ENCODE measurements at regions not wholly inside any gene's neighbourhood (a gene's known extent, or its start where the extent isn't known, plus 50 kb on each side); places are given as distances from the start of the nearest gene placed in this dataset.

DNA sequence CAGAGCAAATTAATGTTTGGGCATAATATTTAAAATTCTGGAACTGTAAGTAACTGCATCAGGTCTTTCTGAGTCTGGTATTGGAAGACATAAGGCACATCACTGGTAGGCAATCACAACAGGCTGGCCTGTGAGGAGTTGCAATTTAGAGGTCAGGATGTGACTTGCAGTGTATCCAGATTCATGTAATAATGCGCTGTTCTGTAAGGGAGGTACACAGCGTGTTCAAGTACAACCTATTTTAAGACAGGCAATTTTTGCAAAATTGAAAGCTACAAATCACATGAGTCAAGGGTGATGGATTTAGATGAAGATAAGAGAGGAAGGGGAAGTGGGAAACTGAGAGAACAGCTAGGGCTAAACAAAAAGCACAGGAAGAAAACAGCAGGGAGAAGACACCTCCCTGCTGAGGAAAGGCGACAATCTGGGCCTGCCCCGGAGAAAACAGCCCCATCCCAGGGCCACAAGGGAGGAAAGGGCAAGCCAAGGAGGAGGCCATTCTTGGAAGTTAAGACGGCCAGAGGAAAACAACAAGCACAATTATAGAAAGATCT, 138.1 kb downstream of the LACC1 start:
- DNase-seq (ENCODE audit: low read depth, low spot score): no peak
- in situ Hi-C loops (cut with HindIII; ENCODE audit: low sequenced_read_pairs): no loop called here
- no peak overlapping the region for H3K4me3 ChIP-seq (ENCODE audit: low read depth, low read length)
- TF ChIP-seq CTCF (IDR thresholded peaks at IDR 0.05; ENCODE audit: low read depth, low read length): no peak

GRCh38 chr13:44019651-44020050, 139.9 kb downstream of the LACC1 start:
- no peak for TF ChIP-seq CTCF (IDR thresholded peaks at IDR 0.05; ENCODE audit: low read depth, low read length)
- H3K4me3 ChIP-seq (ENCODE audit: low read depth, low read length): no peak overlapping the region
- in situ Hi-C loops (cut with HindIII; ENCODE audit: low sequenced_read_pairs): no loop called here
- no peak for DNase-seq (ENCODE audit: low read depth, low spot score)

DNA sequence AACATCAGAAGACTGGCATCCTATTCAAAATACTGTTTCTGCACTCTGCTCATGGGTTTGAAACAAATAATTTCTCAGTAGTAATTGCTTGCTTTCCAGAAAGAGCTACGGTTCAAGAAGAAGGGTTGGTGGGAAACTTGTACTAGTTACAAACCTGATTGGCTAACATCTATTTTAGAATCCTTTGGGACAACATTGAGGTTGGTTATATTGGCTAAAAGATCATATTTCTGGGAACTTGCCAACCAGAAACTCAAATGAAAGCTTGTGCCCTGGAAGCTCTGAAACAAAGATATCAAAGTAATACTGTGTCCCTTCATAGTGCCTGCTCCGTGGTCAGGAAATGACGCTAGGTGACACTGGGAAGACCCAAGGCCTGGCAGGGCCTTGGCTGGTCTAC, 141.7 kb downstream of the LACC1 start:
- no peak for TF ChIP-seq CTCF (IDR thresholded peaks at IDR 0.05; ENCODE audit: low read depth, low read length)
- H3K4me3 ChIP-seq (ENCODE audit: low read depth, low read length): no peak overlapping the region
- in situ Hi-C loops (cut with HindIII; ENCODE audit: low sequenced_read_pairs): no loop called here
- DNase-seq (ENCODE audit: low read depth, low spot score): no peak

GRCh38 chr13:44022196-44022595, 142.5 kb downstream of the LACC1 start:
- no peak overlapping the region for H3K4me3 ChIP-seq (ENCODE audit: low read depth, low read length)
- in situ Hi-C loops (cut with HindIII; ENCODE audit: low sequenced_read_pairs): no loop called here
- TF ChIP-seq CTCF (IDR thresholded peaks at IDR 0.05; ENCODE audit: low read depth, low read length): no peak
- no peak for DNase-seq (ENCODE audit: low read depth, low spot score)

- TF ChIP-seq CTCF (IDR thresholded peaks at IDR 0.05; ENCODE audit: low read depth, low read length): no peak
- H3K4me3 ChIP-seq (ENCODE audit: low read depth, low read length): no peak overlapping the region
- in situ Hi-C loops (cut with HindIII; ENCODE audit: low sequenced_read_pairs): no loop called here
- no peak for DNase-seq (ENCODE audit: low read depth, low spot score)
These were observed 144.6 kb downstream of the LACC1 start for GRCh38 chr13:44024167-44024845.

DNA sequence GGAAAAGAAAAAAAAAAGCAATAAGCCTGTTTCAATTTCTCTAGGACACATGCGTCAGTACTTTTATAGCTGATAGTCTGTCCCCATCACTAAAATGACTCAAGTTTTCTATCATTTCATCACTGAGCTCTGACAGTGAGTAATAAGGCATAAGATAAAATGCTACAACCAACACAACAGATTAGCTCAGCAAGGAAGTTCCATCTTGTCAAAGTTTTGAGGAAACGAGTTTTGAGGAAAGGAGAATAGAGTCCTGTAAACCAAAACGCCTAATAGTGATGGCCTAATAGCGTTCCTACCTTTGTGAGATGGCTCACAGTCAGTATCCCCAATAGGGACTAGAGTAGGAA, 145.1 kb downstream of the LACC1 start:
- TF ChIP-seq CTCF (IDR thresholded peaks at IDR 0.05; ENCODE audit: low read depth, low read length): no peak
- H3K4me3 ChIP-seq (ENCODE audit: low read depth, low read length): no peak overlapping the region
- in situ Hi-C loops (cut with HindIII; ENCODE audit: low sequenced_read_pairs): no loop called here
- no peak for DNase-seq (ENCODE audit: low read depth, low spot score)

All from astrocyte of the spinal cord (primary cell).